ENCODE measurements at regions not wholly inside any gene's neighbourhood (a gene's known extent, or its start where the extent isn't known, plus 50 kb on each side); places are given as distances from the start of the nearest gene placed in this dataset.
"Not testable (repeated sequence)": the region's sequence is repeated elsewhere in the genome, so short reads cannot be mapped to it uniquely, and the experiment has no call there.

- DNase-seq (ENCODE audit: extremely low read depth, low read depth) = no peak
- TF ChIP-seq CTCF (IDR thresholded peaks at IDR 0.05; ENCODE audit: low read depth, low read length, missing control alignments) = no peak
- H3K4me3 ChIP-seq (replicated peaks; ENCODE audit: low read depth, low read length) = no peak overlapping the region
Observed at GRCh38 chr3:194259982-194260766, 91.0 kb downstream of the CPN2 start.

- no peak overlapping the region for H3K4me3 ChIP-seq (replicated peaks; ENCODE audit: low read depth, low read length)
- no peak for TF ChIP-seq CTCF (IDR thresholded peaks at IDR 0.05; ENCODE audit: low read depth, low read length, missing control alignments)
- DNase-seq (ENCODE audit: extremely low read depth, low read depth) = no peak
Observed at GRCh38 chr3:194261581-194262063, 89.5 kb downstream of the CPN2 start.

- no peak overlapping the region for H3K4me3 ChIP-seq (replicated peaks; ENCODE audit: low read depth, low read length)
- no peak for DNase-seq (ENCODE audit: extremely low read depth, low read depth)
- TF ChIP-seq CTCF (IDR thresholded peaks at IDR 0.05; ENCODE audit: low read depth, low read length, missing control alignments) = no peak
Observed at GRCh38 chr3:194262176-194262924, 88.8 kb downstream of the CPN2 start.

- DNase-seq (ENCODE audit: extremely low read depth, low read depth) = no peak
- H3K4me3 ChIP-seq (replicated peaks; ENCODE audit: low read depth, low read length) = no peak overlapping the region
- TF ChIP-seq CTCF (IDR thresholded peaks at IDR 0.05; ENCODE audit: low read depth, low read length, missing control alignments) = no peak
Observed at GRCh38 chr3:194262925-194263305, 88.2 kb downstream of the CPN2 start.

- not testable (repeated sequence) for DNase-seq (ENCODE audit: extremely low read depth, low read depth); H3K4me3 ChIP-seq (replicated peaks; ENCODE audit: low read depth, low read length)
Observed at GRCh38 chr3:194264631-194265504, 86.3 kb downstream of the CPN2 start.

- H3K4me3 ChIP-seq (replicated peaks; ENCODE audit: low read depth, low read length) = no peak overlapping the region
- no peak for TF ChIP-seq CTCF (IDR thresholded peaks at IDR 0.05; ENCODE audit: low read depth, low read length, missing control alignments)
- peak; percentile 53 for DNase-seq (ENCODE audit: extremely low read depth, low read depth)
Observed at GRCh38 chr3:194265505-194265892, 85.6 kb downstream of the CPN2 start.

Data from HFF-Myc (cell line).